Fibroblast of pulmonary artery (primary cell): ENCODE measurements at regions not wholly inside any gene's neighbourhood (a gene's known extent, or its start where the extent isn't known, plus 50 kb on each side); places are given as distances from the start of the nearest gene placed in this dataset.

ENCODE experiments used
- DNase-seq: peaks from one replicate; pipeline ENCODE4 v3.0.0-alpha.2; 2010; ENCODE audit warnings: low read depth
- H3K4me3 ChIP-seq: replicated peaks from 2 replicates; pipeline ENCODE4 v1.5.1; 2011; ENCODE audit warnings: low read depth, mild to moderate bottlenecking, control low read depth, low read length, moderate library complexity
- TF ChIP-seq, protein P1 (sequence below): IDR thresholded peaks from 2 replicates; pipeline ENCODE4 v1.5.1; 2011; ENCODE audit warnings: mild to moderate bottlenecking, control low read depth, low read length, inconsistent platforms; ENCODE audit errors: missing control alignments

DNA sequence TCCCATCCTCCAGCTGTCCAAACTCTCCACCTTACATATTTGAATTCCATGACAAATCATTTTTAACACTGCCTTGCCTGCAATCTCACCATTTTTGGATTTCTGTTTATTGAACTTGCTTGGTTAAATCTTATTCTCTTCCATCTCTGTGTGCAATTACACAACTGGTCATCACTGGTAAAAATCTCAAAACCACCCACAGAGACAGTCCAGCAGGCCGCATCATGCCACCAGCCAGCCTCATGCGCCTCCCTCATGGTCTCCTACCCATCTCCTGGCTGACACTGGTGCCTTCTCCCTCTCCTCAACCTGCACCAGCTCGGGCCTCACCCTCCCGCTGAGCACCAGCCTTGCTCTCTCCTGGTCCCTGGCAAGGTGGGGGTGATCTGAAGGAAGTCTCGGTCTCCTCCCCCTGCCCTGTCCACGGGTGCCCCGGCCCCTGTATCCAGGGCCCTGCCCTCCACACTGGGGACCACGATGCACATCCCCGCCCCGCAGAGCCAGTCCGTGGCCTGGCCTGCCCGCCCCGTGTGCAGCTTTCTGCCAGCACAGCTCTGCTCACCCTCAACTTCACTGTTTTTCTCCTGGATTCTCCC lies 92.0 kb downstream of the THBS2 start:
- DNase-seq: no peak
- no peak overlapping the region for H3K4me3 ChIP-seq
- TF ChIP-seq, protein P1, sequence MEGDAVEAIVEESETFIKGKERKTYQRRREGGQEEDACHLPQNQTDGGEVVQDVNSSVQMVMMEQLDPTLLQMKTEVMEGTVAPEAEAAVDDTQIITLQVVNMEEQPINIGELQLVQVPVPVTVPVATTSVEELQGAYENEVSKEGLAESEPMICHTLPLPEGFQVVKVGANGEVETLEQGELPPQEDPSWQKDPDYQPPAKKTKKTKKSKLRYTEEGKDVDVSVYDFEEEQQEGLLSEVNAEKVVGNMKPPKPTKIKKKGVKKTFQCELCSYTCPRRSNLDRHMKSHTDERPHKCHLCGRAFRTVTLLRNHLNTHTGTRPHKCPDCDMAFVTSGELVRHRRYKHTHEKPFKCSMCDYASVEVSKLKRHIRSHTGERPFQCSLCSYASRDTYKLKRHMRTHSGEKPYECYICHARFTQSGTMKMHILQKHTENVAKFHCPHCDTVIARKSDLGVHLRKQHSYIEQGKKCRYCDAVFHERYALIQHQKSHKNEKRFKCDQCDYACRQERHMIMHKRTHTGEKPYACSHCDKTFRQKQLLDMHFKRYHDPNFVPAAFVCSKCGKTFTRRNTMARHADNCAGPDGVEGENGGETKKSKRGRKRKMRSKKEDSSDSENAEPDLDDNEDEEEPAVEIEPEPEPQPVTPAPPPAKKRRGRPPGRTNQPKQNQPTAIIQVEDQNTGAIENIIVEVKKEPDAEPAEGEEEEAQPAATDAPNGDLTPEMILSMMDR: no peak

DNA sequence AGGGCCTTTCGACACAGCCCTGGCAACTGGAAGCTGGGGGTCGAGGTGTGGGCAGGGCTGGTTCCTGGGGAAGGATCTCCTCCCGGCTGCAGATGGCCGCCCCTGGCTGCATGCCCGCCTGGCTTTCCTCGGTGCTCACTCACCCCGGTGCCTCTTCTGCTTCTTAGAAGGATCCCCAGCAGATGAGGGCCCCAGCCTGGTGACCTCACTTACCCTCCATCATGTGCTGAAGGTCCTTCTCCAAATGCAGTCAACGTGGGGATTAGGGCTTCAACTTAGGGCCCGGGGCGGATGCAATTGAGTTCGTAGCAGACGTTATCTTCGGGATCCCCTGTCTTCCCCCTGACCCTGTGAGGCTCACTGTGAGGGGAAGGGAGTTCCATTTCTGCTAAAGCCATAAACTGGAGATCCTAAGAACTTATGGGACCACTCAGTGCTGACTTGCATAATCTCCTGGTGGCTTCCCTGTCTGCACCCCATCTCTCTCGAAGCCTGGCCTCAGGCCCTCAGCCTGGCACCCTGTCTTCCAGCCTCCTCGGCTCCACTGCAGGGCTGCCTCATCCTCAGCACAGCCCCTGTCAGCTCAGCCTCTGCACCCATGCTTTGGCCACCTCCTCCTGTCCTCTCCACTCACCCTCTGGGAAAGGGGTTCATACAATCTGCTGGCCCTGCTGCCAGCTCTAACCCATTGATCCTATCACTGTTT lies 92.6 kb downstream of the THBS2 start:
- DNase-seq: no peak
- TF ChIP-seq, protein P1: no peak
- H3K4me3 ChIP-seq: no peak overlapping the region

DNA sequence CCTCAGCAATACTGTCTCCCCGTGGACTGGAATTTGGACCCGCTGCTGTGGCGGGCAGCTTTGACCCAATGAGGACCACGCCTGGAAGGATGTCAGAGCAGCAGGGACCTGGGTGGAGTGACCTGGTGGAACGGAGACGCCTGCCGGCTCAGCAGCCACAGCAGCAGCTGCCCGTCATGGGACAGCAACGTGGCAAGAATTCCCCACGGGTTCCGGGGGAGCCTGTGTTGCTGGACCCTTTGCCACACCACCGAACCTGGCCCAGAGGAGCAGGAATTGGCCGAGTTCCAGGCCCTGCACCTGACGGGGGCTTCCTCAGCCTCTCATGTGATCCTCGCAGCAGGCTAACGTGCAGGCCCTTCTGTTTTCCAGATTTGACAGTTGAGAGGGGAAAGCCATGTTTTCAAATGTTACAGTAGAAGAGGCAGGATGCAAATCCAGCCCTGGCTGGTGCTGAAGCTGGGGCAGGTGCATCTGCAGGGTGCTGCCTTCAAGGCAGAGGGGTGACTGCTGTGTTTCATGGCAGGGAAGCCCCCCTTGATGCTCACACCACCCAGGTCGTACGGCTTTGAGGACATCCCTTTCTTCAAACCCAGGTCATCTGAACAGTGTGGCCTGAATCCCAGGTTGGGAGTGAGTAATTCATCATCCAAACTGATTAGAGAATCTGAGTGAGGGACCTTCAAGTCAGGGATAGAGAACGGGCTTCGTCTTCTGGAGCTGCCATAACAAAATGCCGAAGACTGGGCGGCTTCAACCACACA lies 93.4 kb downstream of the THBS2 start:
- no peak overlapping the region for H3K4me3 ChIP-seq
- no peak for DNase-seq
- TF ChIP-seq, protein P1: no peak

DNA sequence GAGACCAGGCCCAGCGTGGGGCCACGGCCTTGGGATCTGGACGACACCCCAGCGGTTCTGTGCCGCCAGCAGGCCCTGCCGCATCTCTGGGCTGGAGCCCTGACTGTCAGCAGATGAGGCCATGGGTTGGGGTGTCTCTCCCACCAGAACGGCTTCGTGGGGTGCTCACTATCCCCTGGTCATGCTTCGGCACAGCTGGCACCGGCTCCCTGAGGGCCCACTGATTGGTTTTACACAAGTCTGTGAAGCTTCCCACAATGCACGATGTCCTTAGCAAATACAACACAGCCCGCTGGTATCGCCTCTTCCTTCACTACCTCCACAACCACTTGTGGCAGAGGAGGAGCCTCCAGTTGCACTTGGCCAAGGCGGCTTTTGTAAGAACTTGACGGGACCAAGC lies 94.3 kb downstream of the THBS2 start:
- no peak overlapping the region for H3K4me3 ChIP-seq
- no peak for DNase-seq
- TF ChIP-seq, protein P1: no peak

DNA sequence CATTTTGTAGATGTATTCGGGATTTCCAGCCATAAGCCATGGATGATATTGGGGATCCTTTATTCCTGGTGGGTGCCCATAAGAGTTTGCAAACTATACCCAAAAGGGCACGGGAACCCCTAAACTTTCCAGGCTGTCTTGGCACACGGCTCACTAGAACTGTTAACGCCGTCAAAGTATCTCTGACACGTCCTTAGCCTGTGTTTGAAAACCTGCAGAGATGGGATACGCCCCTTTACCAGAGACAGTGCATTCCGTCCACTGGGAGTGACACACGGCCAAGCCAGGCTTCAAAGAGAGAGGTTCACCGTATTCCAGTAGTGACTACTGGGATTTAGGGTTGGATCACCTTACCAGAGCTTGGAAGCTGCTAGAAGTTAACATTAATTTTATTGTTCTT lies 95.0 kb downstream of the THBS2 start:
- TF ChIP-seq, protein P1: peak; percentile 10
- DNase-seq: peak; percentile 31
- H3K4me3 ChIP-seq: no peak overlapping the region

DNA sequence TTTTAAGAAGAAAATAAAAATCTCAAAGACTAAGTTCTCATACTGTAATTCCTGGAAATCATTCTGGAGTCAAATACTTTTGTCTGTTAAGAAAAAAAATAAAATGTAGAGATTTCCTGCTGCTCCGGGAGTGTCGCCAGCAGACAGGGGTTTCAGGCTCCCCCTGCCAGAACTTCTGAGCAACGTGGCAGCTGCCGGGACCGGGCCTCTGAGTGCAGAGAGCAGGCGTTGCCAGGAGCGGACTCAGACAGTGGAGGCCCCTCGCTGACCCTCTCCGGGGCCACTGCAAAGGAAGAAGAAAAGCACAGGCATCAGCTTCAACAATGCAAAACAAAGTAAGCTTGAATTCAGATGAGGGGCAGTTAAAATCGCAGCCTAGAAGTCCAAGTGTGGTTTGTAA lies 95.5 kb downstream of the THBS2 start:
- peak; percentile 93 for DNase-seq
- TF ChIP-seq, protein P1: peak; percentile 8
- H3K4me3 ChIP-seq: no peak overlapping the region
